ENCODE measurements at regions not wholly inside any gene's neighbourhood (a gene's known extent, or its start where the extent isn't known, plus 50 kb on each side); places are given as distances from the start of the nearest gene placed in this dataset.

DNA sequence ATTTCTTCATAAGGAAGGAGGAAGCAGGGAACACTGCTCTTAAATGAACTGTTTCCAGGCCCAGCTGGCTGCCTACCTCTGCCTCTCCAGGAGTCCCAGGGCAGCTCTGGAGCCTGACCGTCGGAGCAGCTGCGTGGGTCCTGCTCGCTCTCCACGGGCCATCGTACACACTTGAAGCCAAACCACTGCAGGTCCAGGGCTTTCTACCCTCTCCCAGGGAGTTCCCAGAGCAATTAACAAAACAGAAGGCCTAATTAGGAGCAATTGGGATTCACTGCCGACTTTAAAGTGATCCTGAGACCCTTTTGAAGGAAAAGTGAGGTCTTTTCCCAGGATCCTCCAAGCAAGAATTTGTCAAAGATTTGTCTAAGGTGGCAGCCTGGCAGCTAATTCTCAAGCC is 76.9 kb downstream of the OTX2 start:
- TF ChIP-seq, protein P1, sequence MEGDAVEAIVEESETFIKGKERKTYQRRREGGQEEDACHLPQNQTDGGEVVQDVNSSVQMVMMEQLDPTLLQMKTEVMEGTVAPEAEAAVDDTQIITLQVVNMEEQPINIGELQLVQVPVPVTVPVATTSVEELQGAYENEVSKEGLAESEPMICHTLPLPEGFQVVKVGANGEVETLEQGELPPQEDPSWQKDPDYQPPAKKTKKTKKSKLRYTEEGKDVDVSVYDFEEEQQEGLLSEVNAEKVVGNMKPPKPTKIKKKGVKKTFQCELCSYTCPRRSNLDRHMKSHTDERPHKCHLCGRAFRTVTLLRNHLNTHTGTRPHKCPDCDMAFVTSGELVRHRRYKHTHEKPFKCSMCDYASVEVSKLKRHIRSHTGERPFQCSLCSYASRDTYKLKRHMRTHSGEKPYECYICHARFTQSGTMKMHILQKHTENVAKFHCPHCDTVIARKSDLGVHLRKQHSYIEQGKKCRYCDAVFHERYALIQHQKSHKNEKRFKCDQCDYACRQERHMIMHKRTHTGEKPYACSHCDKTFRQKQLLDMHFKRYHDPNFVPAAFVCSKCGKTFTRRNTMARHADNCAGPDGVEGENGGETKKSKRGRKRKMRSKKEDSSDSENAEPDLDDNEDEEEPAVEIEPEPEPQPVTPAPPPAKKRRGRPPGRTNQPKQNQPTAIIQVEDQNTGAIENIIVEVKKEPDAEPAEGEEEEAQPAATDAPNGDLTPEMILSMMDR (IDR thresholded peaks at IDR 0.05; ENCODE audit: borderline replicate concordance, extremely low read depth, low read length, poor library complexity, severe bottlenecking) = no peak
- no peak for TF ChIP-seq EZH2 (IDR thresholded peaks at IDR 0.05; ENCODE audit: borderline replicate concordance, low read depth, low read length, severe bottlenecking)
